HG02870 (cell line): ENCODE measurements at regions not wholly inside any gene's neighbourhood (a gene's known extent, or its start where the extent isn't known, plus 50 kb on each side); places are given as distances from the start of the nearest gene placed in this dataset.

Source experiments
- ATAC-seq: cut with Tn5 transposase; IDR thresholded peaks from one replicate; pipeline ENCODE4 v1.9.1; 2021; ENCODE audit warnings: mild to moderate bottlenecking, moderate library complexity; ENCODE audit not compliant: unreplicated experiment

- no peak for ATAC-seq
Measured at GRCh38 chr17:14918540-14918939, 346.6 kb downstream of the PMP22 start.

- no peak for ATAC-seq
Measured at GRCh38 chr17:14910916-14911315, 354.2 kb downstream of the PMP22 start.

- ATAC-seq, result no peak
Measured at GRCh38 chr17:14904386-14904785, 360.7 kb downstream of the PMP22 start.

- no peak for ATAC-seq
Measured at GRCh38 chr17:14903854-14904253, 361.3 kb downstream of the PMP22 start.

- no peak for ATAC-seq
Measured at GRCh38 chr17:14902803-14903202, 362.3 kb downstream of the PMP22 start.

GRCh38 chr17:14902297-14902696, 362.8 kb downstream of the PMP22 start:
- no peak for ATAC-seq

GRCh38 chr17:14901376-14901775, 363.8 kb downstream of the PMP22 start:
- no peak for ATAC-seq

- ATAC-seq, result no peak
Measured at GRCh38 chr17:14886200-14886739, 378.9 kb downstream of the PMP22 start.

- ATAC-seq, result no peak
Measured at GRCh38 chr17:14882131-14882530, 383.0 kb downstream of the PMP22 start.

- ATAC-seq, result no peak
Measured at GRCh38 chr17:14875557-14876412, 389.3 kb downstream of the PMP22 start.

GRCh38 chr17:14873996-14874395, 391.1 kb downstream of the PMP22 start:
- no peak for ATAC-seq

- no peak for ATAC-seq
Measured at GRCh38 chr17:14873540-14873939, 391.6 kb downstream of the PMP22 start.

GRCh38 chr17:14871921-14872320, 393.2 kb downstream of the PMP22 start:
- no peak for ATAC-seq

GRCh38 chr17:14866266-14866665, 398.9 kb downstream of the PMP22 start:
- ATAC-seq, result no peak

- no peak for ATAC-seq
Measured at GRCh38 chr17:14864127-14864526, 401.0 kb downstream of the PMP22 start.

GRCh38 chr17:14859542-14859941, 405.6 kb downstream of the PMP22 start:
- ATAC-seq, result no peak

- ATAC-seq, result no peak
Measured at GRCh38 chr17:14856176-14856575, 408.9 kb downstream of the PMP22 start.

GRCh38 chr17:14854691-14855090, 410.4 kb downstream of the PMP22 start:
- no peak for ATAC-seq

- ATAC-seq, result no peak
Measured at GRCh38 chr17:14845591-14846281, 419.4 kb downstream of the PMP22 start.

- ATAC-seq, result no peak
Measured at GRCh38 chr17:14843086-14843795, 421.9 kb downstream of the PMP22 start.

GRCh38 chr17:14840616-14841231, 424.4 kb downstream of the PMP22 start:
- ATAC-seq, result no peak
